BE2C (cell line): ENCODE measurements at regions not wholly inside any gene's neighbourhood (a gene's known extent, or its start where the extent isn't known, plus 50 kb on each side); places are given as distances from the start of the nearest gene placed in this dataset.

Experiments
- DNase-seq: peaks from one replicate; pipeline ENCODE4 v3.0.0-alpha.2; 2020
- H3K27me3 ChIP-seq: fragments of 250-450 bp; sonication (Bioruptor Pico); 2 replicates; pipeline ENCODE4 v1.5.1; 2020; ENCODE audit warnings: mild to moderate bottlenecking
- H3K36me3 ChIP-seq: fragments of 250-450 bp; sonication (Bioruptor Pico); 2 replicates; pipeline ENCODE4 v1.5.1; 2020; ENCODE audit warnings: mild to moderate bottlenecking
- H3K4me1 ChIP-seq: fragments of 250-450 bp; sonication (Bioruptor Pico); 2 replicates; pipeline ENCODE4 v1.5.1; 2020
- H3K4me3 ChIP-seq: 2 replicates; pipeline ENCODE4 v1.5.1; 2011; ENCODE audit warnings: low read depth, low read length
- H3K9me3 ChIP-seq: fragments of 250-450 bp; sonication (Bioruptor Pico); 2 replicates; pipeline ENCODE4 v1.5.1; 2020
- CTCF ChIP-seq: IDR thresholded peaks from 2 replicates; pipeline ENCODE4 v1.5.1; 2012; ENCODE audit warnings: mild to moderate bottlenecking, low read depth, low read length

GRCh38 chr12:15033029-15033428, 60.2 kb downstream of the PDE6H start:
- peaks cover 10% of the 10 kb centered on the region for H3K4me1 ChIP-seq
- DNase-seq, result no peak
- no peaks in the 10 kb centered on the region for H3K36me3 ChIP-seq
- no peaks in the 10 kb centered on the region for H3K27me3 ChIP-seq
- no peak overlapping the region for H3K4me3 ChIP-seq
- H3K9me3 ChIP-seq, result no peaks in the 10 kb centered on the region
- TF ChIP-seq CTCF, result no peak

- Histone ChIP-seq H3K4me3 (no peak overlapping the region), H3K36me3 (no peaks in the 10 kb centered on the region), H3K9me3 (no peaks in the 10 kb centered on the region), H3K27me3 (no peaks in the 10 kb centered on the region), H3K4me1 (peaks cover 10% of the 10 kb centered on the region)
- peak; percentile 17 for DNase-seq
- no peak for TF ChIP-seq CTCF
Measured at GRCh38 chr12:15033641-15034040, 60.8 kb downstream of the PDE6H start.

GRCh38 chr12:15035185-15035584, 62.3 kb downstream of the PDE6H start:
- H3K27me3 ChIP-seq, result no peaks in the 10 kb centered on the region
- no peak overlapping the region for H3K4me3 ChIP-seq
- H3K36me3 ChIP-seq, result no peaks in the 10 kb centered on the region
- TF ChIP-seq CTCF, result no peak
- peaks cover 10% of the 10 kb centered on the region for H3K4me1 ChIP-seq
- DNase-seq, result no peak
- H3K9me3 ChIP-seq, result no peaks in the 10 kb centered on the region

GRCh38 chr12:15037091-15037687, 64.3 kb downstream of the PDE6H start:
- TF ChIP-seq CTCF, result no peak
- no peaks in the 10 kb centered on the region for H3K27me3 ChIP-seq
- no peaks in the 10 kb centered on the region for H3K36me3 ChIP-seq
- no peak overlapping the region for H3K4me3 ChIP-seq
- no peak for DNase-seq
- H3K4me1 ChIP-seq, result peaks cover 10% of the 10 kb centered on the region
- no peaks in the 10 kb centered on the region for H3K9me3 ChIP-seq

GRCh38 chr12:15038137-15038536, 65.3 kb downstream of the PDE6H start:
- peaks cover 10% of the 10 kb centered on the region for H3K4me1 ChIP-seq
- no peak for TF ChIP-seq CTCF
- H3K27me3 ChIP-seq, result no peaks in the 10 kb centered on the region
- H3K4me3 ChIP-seq, result no peak overlapping the region
- DNase-seq, result no peak
- H3K36me3 ChIP-seq, result no peaks in the 10 kb centered on the region
- no peaks in the 10 kb centered on the region for H3K9me3 ChIP-seq

GRCh38 chr12:15044471-15044870, 71.6 kb downstream of the PDE6H start:
- no peak for DNase-seq
- no peak for TF ChIP-seq CTCF
- H3K36me3 ChIP-seq, result no peaks in the 10 kb centered on the region
- H3K9me3 ChIP-seq, result no peaks in the 10 kb centered on the region
- peaks cover 12% of the 10 kb centered on the region for H3K4me1 ChIP-seq
- H3K27me3 ChIP-seq, result no peaks in the 10 kb centered on the region
- H3K4me3 ChIP-seq, result no peak overlapping the region
